HG03457 (cell line): ENCODE measurements at regions not wholly inside any gene's neighbourhood (a gene's known extent, or its start where the extent isn't known, plus 50 kb on each side); places are given as distances from the start of the nearest gene placed in this dataset.

ENCODE experiments used
- ATAC-seq: cut with Tn5 transposase; IDR thresholded peaks from one replicate; pipeline ENCODE4 v1.9.1; 2021; ENCODE audit warnings: moderate number of reproducible peaks; ENCODE audit not compliant: unreplicated experiment

GRCh38 chr10:78184851-78185692 is 151.4 kb downstream of the RPS24 start:
- ATAC-seq = no peak

DNA sequence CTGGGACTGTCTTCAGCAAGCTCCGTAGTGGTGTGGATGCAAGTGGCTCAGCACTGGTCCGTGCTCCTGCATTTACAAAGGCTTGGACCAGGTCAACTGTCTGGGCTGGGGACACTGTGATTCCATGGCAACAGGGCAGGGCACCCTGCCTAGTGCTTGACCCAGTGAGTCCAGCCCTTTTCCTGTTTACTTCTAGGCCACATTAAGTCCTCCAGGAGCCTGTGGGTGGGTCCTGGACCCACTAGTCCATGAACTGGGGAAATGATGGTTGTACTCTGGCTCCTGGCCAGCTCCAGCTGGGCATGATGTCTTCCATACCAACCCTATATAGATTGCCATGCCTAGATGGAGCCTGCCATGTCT is 152.0 kb downstream of the RPS24 start:
- no peak for ATAC-seq

- no peak for ATAC-seq
Measured at GRCh38 chr10:78186572-78186971, 152.9 kb downstream of the RPS24 start.

DNA sequence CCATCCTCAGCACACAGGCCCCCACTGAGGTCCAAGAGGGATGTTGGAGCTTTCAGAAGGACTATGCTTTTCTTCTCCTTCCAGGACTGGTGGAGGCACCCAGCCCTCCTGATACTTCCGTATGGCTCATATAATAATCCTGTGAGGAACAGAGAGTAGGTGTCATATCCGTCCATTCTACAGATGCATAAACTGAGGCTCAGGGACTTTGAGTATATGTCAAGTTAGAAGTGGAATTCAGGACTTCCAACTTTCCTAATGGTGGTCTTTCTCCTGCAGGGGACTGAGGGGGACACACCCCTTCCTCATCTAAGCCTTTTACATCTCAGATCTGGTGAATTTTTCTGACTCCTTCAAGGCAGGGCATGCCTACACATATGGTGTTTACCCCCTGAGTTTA is 153.7 kb downstream of the RPS24 start:
- no peak for ATAC-seq

- ATAC-seq = no peak
Measured at GRCh38 chr10:78188446-78188845, 154.8 kb downstream of the RPS24 start.

- ATAC-seq = no peak
Measured at GRCh38 chr10:78190051-78190825, 156.6 kb downstream of the RPS24 start.

DNA sequence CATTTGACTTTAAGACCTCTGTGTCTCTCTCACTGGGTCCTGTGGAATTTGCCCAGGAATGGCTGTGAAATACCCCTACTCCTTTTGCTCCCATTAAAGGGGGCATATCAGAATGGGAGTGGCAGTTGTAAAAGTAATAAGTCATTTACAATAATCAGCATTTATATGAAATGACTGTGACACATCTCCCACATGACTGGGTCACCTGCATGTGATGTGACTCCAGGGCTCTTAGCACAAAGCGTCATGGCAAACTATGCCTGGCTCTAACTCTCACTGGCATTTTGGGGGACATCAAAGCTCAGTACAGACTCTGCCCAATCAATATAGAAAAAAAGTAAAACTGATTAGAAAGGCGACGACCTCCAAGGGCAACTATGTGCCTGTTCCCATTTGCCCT is 157.6 kb downstream of the RPS24 start:
- no peak for ATAC-seq

- no peak for ATAC-seq
Measured at GRCh38 chr10:78193189-78193588, 159.5 kb downstream of the RPS24 start.

DNA sequence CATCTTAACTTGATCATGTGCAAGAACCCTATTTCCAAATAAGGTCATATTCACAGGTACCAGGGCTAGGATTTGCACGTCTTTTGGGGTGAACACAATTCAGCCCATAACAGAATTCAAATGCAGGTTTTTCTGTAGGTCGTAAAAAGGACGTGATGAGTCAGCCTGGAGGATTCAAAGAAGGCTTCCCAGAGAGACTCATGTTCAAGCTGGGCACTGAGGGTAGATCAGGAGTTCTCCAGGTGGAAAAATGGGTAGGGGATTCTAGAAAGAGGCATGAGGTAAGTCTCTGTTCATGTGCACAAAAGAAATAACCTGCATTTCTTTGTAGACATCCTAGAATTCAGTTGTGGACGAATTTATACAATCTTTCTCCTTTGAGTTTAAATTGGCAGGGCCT is 160.4 kb downstream of the RPS24 start:
- no peak for ATAC-seq

GRCh38 chr10:78194539-78195402 is 161.1 kb downstream of the RPS24 start:
- ATAC-seq = no peak

DNA sequence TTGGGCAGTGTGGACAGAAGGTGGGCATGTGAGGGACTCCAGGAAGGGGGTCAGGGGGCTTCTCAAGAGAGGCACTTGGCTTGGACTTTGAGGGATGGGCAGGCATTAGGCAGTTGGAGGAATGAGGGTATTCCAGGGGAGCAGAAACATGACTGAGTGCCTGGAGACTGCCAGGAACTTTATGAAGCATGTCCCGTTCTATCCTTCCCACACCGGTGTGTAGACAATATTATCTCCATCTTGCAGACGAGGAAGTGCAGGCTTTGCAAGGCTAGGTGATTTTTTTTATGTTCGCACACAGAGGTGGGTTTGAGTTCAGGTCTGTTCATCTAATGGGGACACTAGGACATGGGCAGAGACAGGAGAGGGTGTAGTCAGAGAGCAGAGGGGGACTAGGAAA is 162.7 kb downstream of the RPS24 start:
- no peak for ATAC-seq

DNA sequence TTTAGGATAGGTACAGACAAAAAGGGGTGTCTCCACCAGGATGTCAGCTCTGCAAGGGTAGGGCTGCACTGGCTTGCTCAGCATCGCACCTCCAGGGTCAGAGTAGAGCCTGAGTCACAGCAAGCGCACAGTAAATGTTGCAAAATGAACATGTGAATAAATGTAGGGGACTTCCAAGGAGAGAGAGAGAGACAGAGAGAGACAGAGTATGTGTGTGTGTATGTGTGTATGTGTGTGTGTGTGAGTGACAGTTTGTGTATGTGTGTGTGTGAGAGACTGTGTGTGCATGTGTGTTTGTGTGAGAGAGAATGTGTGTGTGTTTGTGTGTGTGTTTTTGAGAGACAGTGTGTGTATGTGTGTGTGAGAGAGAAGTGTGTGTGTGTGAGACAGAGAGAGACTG is 163.3 kb downstream of the RPS24 start:
- ATAC-seq = no peak

GRCh38 chr10:78197628-78198272 is 164.1 kb downstream of the RPS24 start:
- ATAC-seq = no peak

DNA sequence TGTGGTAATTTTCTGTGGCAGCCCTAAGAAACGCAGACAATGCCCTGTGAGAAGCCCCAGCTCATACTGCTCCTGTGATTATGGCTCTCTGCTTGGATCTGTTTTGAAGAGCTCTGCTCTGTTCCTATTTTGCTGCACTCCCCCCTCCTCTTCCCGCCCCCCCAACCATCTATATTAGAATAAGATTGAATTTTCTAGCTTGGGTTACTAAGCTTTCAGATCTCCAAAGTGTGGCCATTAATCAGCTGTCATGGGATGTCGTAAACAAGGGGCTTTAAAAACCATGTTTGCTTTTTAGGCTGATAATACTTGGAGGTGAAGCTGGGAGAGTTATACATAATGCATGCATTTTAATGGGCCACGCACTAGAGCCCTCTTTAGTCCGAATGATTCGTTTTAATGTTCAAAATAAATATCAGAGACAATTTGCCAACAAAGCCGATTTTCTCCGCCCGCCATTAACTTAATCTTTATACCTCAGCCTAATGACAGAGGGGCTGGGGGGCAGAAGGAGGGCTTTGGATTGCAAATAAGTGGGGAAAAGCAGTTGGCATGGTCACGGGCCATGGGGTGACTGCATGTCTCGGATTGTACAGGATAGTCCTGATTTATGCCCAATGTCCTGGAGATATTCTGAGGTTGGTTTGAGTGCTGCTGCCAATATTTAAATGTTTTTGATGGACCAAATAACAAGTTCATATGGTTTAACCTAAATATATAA is 165.5 kb downstream of the RPS24 start:
- no peak for ATAC-seq

DNA sequence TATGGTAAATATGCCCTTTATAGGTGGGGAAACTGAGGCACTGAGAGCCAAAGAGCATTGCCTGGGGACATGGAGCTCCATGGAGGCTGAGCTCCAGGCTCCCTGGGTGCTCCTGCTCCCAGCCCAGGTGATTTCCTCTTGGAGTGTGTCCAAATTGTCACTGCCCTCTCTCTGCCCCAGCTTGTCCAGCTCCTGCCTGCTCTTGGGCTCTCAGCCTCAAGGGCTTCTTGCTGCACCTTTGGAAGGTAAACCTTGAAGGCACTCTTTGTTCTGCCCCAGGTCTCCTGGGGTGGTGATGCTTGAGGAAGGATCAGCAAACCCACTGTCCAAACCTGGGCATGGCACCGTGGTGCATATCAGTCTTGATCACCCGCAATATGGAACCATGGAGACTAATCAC is 166.1 kb downstream of the RPS24 start:
- ATAC-seq = no peak

GRCh38 chr10:78200686-78201085 is 167.0 kb downstream of the RPS24 start:
- no peak for ATAC-seq

- ATAC-seq = no peak
Measured at GRCh38 chr10:78202386-78202785, 168.7 kb downstream of the RPS24 start.

DNA sequence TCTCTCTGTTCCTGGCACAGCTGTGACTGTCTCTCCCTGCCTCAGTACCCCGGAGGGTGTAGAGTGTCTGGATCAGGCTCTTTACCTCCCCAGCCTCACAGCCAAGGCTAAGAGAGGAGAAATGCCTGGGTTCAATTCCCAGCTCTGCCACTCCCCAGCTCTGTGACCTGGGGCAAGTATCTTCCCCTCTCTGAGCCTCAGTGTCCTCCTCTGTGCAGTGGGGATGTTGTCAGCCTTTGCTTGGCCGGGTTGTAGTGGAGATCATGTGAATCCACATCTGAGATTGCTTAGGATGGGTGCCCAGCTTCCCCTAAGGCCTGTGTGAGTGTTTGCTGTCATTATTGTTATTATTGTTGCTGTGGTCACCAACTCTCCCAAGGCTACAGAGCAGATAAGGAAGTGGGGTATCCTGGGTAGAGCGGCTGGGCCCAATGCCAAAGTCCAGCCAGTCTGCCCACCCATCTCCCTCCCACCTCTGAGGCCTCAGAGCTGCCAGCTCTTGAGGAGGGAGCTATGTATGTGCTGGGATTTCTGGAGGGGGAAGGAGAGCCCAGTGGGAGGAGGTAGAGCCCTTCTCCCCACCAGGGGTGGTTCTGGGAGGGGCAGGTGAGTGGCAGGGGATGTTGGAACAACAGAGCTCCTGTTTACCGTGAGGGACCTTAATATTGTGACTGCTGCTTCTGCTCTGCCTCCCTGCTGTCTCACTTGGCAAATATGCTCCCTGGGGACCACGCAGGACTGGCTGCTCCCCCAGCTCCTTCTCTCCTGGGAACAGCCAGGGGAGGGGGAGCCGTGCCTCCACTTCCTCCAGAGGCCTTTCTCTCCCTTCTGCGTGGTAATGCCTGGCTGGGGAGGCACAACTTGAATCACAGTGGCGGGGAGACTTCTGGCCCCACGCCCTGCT is 170.5 kb downstream of the RPS24 start:
- ATAC-seq = no peak

DNA sequence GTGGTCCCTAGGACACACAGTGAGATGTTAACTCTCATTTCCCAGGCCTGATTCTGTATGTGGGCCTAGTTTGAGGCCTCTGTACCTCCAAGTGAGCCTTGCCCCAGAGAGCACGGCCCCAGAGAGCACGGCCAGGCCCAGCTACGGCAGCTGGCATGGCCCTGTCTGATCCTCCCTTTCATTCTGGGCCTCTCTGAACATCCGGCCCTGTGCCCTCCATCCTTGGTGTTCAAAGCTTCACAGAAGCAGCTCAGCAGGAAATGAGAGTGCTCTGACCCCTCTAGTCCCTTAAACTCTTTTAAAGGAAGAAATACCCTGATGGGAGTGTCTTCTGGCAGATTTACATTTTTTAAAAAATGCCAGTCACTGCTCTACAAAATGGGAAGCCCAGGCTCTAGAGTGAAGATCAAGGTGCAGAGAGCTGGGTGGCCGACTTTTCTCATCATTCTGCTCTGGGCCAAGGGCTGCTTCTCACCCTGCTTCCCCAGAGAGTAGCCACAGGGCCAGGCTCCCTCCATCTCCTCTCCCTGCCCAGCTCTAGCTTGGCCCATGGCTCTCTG is 171.9 kb downstream of the RPS24 start:
- no peak for ATAC-seq
